ENCODE measurements at regions not wholly inside any gene's neighbourhood (a gene's known extent, or its start where the extent isn't known, plus 50 kb on each side); places are given as distances from the start of the nearest gene placed in this dataset.
"Not testable (repeated sequence)": the region's sequence is repeated elsewhere in the genome, so short reads cannot be mapped to it uniquely, and the experiment has no call there.

GRCh38 chr20:52008874-52009273 lies 182.7 kb downstream of the ZFP64 start:
- no peak for DNase-seq (ENCODE audit: low spot score)

- DNase-seq (ENCODE audit: low spot score), result no peak
Measured at GRCh38 chr20:52004715-52005114, 186.9 kb downstream of the ZFP64 start.

GRCh38 chr20:52004018-52004417 lies 187.6 kb downstream of the ZFP64 start:
- DNase-seq (ENCODE audit: low spot score), result no peak

GRCh38 chr20:52003415-52003814 lies 188.2 kb downstream of the ZFP64 start:
- DNase-seq (ENCODE audit: low spot score), result no peak

- DNase-seq (ENCODE audit: low spot score), result no peak
Measured at GRCh38 chr20:52001999-52002666, 189.4 kb downstream of the ZFP64 start.

GRCh38 chr20:51997281-51997936 lies 194.2 kb downstream of the ZFP64 start:
- not testable (repeated sequence) for DNase-seq (ENCODE audit: low spot score)

GRCh38 chr20:51995551-51995951 lies 193.2 kb upstream of the SALL4 start:
- DNase-seq (ENCODE audit: low spot score), result no peak

GRCh38 chr20:51994751-51995417 lies 192.6 kb upstream of the SALL4 start:
- DNase-seq (ENCODE audit: low spot score), result no peak

GRCh38 chr20:51987812-51988211 lies 185.5 kb upstream of the SALL4 start:
- DNase-seq (ENCODE audit: low spot score), result no peak

GRCh38 chr20:51985013-51985415 lies 182.7 kb upstream of the SALL4 start:
- no peak for DNase-seq (ENCODE audit: low spot score)

GRCh38 chr20:51980277-51980676 lies 178.0 kb upstream of the SALL4 start:
- DNase-seq (ENCODE audit: low spot score), result no peak

- DNase-seq (ENCODE audit: low spot score), result no peak
Measured at GRCh38 chr20:51979226-51979625, 176.9 kb upstream of the SALL4 start.

GRCh38 chr20:51978070-51978501 lies 175.8 kb upstream of the SALL4 start:
- no peak for DNase-seq (ENCODE audit: low spot score)

GRCh38 chr20:51972056-51972455 lies 169.7 kb upstream of the SALL4 start:
- no peak for DNase-seq (ENCODE audit: low spot score)

- no peak for DNase-seq (ENCODE audit: low spot score)
Measured at GRCh38 chr20:51970858-51971257, 168.5 kb upstream of the SALL4 start.

GRCh38 chr20:51969191-51969590 lies 166.9 kb upstream of the SALL4 start:
- DNase-seq (ENCODE audit: low spot score), result no peak

- DNase-seq (ENCODE audit: low spot score), result no peak
Measured at GRCh38 chr20:51968151-51968550, 165.8 kb upstream of the SALL4 start.

GRCh38 chr20:51966296-51966971 lies 164.1 kb upstream of the SALL4 start:
- peak; percentile 42 for DNase-seq (ENCODE audit: low spot score)

GRCh38 chr20:51961964-51962761 lies 159.8 kb upstream of the SALL4 start:
- DNase-seq (ENCODE audit: low spot score), result no peak

- DNase-seq (ENCODE audit: low spot score), result no peak
Measured at GRCh38 chr20:51960047-51960675, 157.8 kb upstream of the SALL4 start.

- DNase-seq (ENCODE audit: low spot score), result no peak
Measured at GRCh38 chr20:51959066-51959542, 156.8 kb upstream of the SALL4 start.
